H1 (cell line): ENCODE measurements at regions not wholly inside any gene's neighbourhood (a gene's known extent, or its start where the extent isn't known, plus 50 kb on each side); places are given as distances from the start of the nearest gene placed in this dataset.

Experiments
- CTCF ChIA-PET: fragments of 300-600 bp; sonication (Branson Sonifier 250); formaldehyde crosslinking; loops from one replicate; lab custom pipeline; 2021; ENCODE audit not compliant: partially characterized antibody; lab: Charles Lee
- POLR2A ChIA-PET: fragments of 300-600 bp; sonication (Branson Sonifier 250); formaldehyde crosslinking; loops from one replicate; lab custom pipeline; 2021; ENCODE audit warnings: inconsistent platforms; ENCODE audit not compliant: partially characterized antibody; lab: Charles Lee
- DNase-seq, 2 experiments: peaks; one replicate each; pipeline versions ENCODE4 v3.0.0 to v3.0.0-alpha.2; 2010 to 2022; ENCODE audit warnings: low spot score in 2 of 2, low read depth in 1 of 2, mixed read lengths in 1 of 2
- FAIRE-seq: peaks from 2 replicates; lab custom pipeline; 2011; peaks lifted over from hg19 to GRCh38; lab: Jason Lieb, UNC
- H2AFZ ChIP-seq: 2 replicates; pipeline ENCODE4 v1.8.1; 2012; ENCODE audit warnings: low read length, inconsistent platforms
- H2AK5ac ChIP-seq: 2 replicates; pipeline ENCODE4 v1.6.1; 2013; ENCODE audit warnings: low read depth, low read length
- H2BK120ac ChIP-seq: replicated peaks from 2 replicates; pipeline ENCODE3; 2013; ENCODE audit warnings: low read depth, low read length, inconsistent platforms
- H2BK12ac ChIP-seq: 2 replicates; pipeline ENCODE4 v1.6.1; 2013; ENCODE audit warnings: low read depth, low read length
- H2BK15ac ChIP-seq: 2 replicates; pipeline ENCODE4 v1.6.1; 2013; ENCODE audit warnings: low read length
- H2BK20ac ChIP-seq: 2 replicates; pipeline ENCODE4 v1.6.1; 2013; ENCODE audit warnings: low read length
- H2BK5ac ChIP-seq: 2 replicates; pipeline ENCODE4 v1.6.1; 2013; ENCODE audit warnings: low read depth, low read length
- H3K14ac ChIP-seq: 2 replicates; pipeline ENCODE4 v1.6.1; 2013; ENCODE audit warnings: inconsistent platforms; ENCODE audit not compliant: insufficient read length
- H3K18ac ChIP-seq: 2 replicates; pipeline ENCODE4 v1.6.1; 2013; ENCODE audit warnings: low read length; ENCODE audit errors: extremely low read depth
- H3K23ac ChIP-seq: 2 replicates; pipeline ENCODE4 v1.6.1; 2013; ENCODE audit warnings: inconsistent platforms; ENCODE audit not compliant: insufficient read length
- H3K23me2 ChIP-seq: 2 replicates; pipeline ENCODE4 v1.6.1; 2013; ENCODE audit warnings: low read depth, low read length
- H3K27ac ChIP-seq: 2 replicates; pipeline ENCODE4 v1.6.1; 2011; ENCODE audit warnings: low read depth, low read length, inconsistent platforms
- H3K27me3 ChIP-seq, 4 experiments: replicated peaks in 1 of 4; 1 replicate in 1 of 4; 2 replicates in 3 of 4; pipeline versions ENCODE4 v1.6.1 to v1.8.1; 2011 to 2013; ENCODE audit warnings: low read length in 3 of 4, mild to moderate bottlenecking in 3 of 4, inconsistent platforms in 2 of 4, mixed read lengths in 2 of 4, moderate library complexity in 1 of 4; ENCODE audit not compliant: control insufficient read depth in 3 of 4, insufficient read depth in 3 of 4; ENCODE audit errors: extremely low read depth in 1 of 4
- H3K36me3 ChIP-seq, 4 experiments: 2 replicates each; pipeline versions ENCODE4 v1.6.1 to v1.8.1; 2011 to 2013; ENCODE audit warnings: mild to moderate bottlenecking in 4 of 4, low read length in 3 of 4, moderate library complexity in 2 of 4, control low read depth in 1 of 4, inconsistent platforms in 1 of 4; ENCODE audit not compliant: insufficient read depth in 4 of 4, control insufficient read depth in 2 of 4
- H3K4ac ChIP-seq: replicated peaks from 2 replicates; pipeline ENCODE3; 2013; ENCODE audit warnings: low read length, low read depth, mixed read lengths, inconsistent platforms; ENCODE audit not compliant: insufficient read length
- H3K4me1 ChIP-seq, 4 experiments: replicated peaks in 1 of 4; 1 replicate in 1 of 4; 2 replicates in 3 of 4; pipeline versions ENCODE4 v1.6.1 to v1.8.1; 2011 to 2013; ENCODE audit warnings: low read length in 3 of 4, inconsistent platforms in 2 of 4, mixed read lengths in 1 of 4; ENCODE audit not compliant: insufficient read depth in 4 of 4, control insufficient read depth in 3 of 4
- H3K4me2 ChIP-seq, 2 experiments: 2 replicates each; pipeline versions ENCODE4 v1.6.1 to v1.8.1; 2011 to 2013; ENCODE audit warnings: low read depth in 2 of 2, low read length in 2 of 2, control low read depth in 1 of 2, inconsistent platforms in 1 of 2, mild to moderate bottlenecking in 1 of 2; ENCODE audit not compliant: insufficient read depth in 1 of 2
- H3K4me3 ChIP-seq, 4 experiments: fragments of 200-600, 300-600 bp in 1 of 4; sonication (generic), shearing (Covaris generic), sonication (Bioruptor Twin) in 1 of 4; 2 replicates each; pipeline versions ENCODE4 v1.5.1 to v1.8.1; 2011 to 2016; ENCODE audit warnings: low read length in 4 of 4, low read depth in 3 of 4, control low read depth in 2 of 4, inconsistent platforms in 2 of 4, mild to moderate bottlenecking in 2 of 4, mixed read lengths in 1 of 4, moderate library complexity in 1 of 4; ENCODE audit not compliant: insufficient read depth in 2 of 4; ENCODE audit errors: extremely low read depth in 1 of 4
- H3K56ac ChIP-seq: replicated peaks from 2 replicates; pipeline ENCODE3; 2013; ENCODE audit warnings: low read depth, mild to moderate bottlenecking, mixed read lengths, low read length, inconsistent platforms; ENCODE audit not compliant: insufficient read length
- H3K79me1 ChIP-seq: 2 replicates; pipeline ENCODE4 v1.6.1; 2013; ENCODE audit warnings: low read depth, low read length, control low read depth
- H3K79me2 ChIP-seq, 2 experiments: 2 replicates each; pipeline versions ENCODE4 v1.6.1 to v1.8.1; 2012 to 2013; ENCODE audit warnings: low read length in 2 of 2, mild to moderate bottlenecking in 2 of 2, inconsistent platforms in 1 of 2; ENCODE audit not compliant: insufficient read depth in 2 of 2, control insufficient read depth in 1 of 2
- H3K9ac ChIP-seq, 4 experiments: replicated peaks in 1 of 4; 1 replicate in 1 of 4; 2 replicates in 3 of 4; pipeline versions ENCODE4 v1.6.1 to v1.8.1; 2011 to 2013; ENCODE audit warnings: low read depth in 3 of 4, low read length in 3 of 4, control low read depth in 2 of 4, mild to moderate bottlenecking in 2 of 4, moderate library complexity in 2 of 4, inconsistent platforms in 1 of 4; ENCODE audit errors: extremely low read depth in 1 of 4
- H3K9me3 ChIP-seq, 2 experiments: 2 replicates each; pipeline versions ENCODE4 v1.6.1 to v1.8.1; 2012 to 2013; ENCODE audit warnings: mild to moderate bottlenecking in 2 of 2, moderate library complexity in 2 of 2, control low read depth in 1 of 2, inconsistent platforms in 1 of 2, low read depth in 1 of 2, low read length in 1 of 2, mixed read lengths in 1 of 2; ENCODE audit not compliant: insufficient read depth in 2 of 2
- H4K20me1 ChIP-seq, 2 experiments: replicated peaks in 1 of 2; 2 replicates each; pipeline versions ENCODE3 to v1.8.1; 2011 to 2013; ENCODE audit warnings: inconsistent platforms in 2 of 2, low read length in 2 of 2, mild to moderate bottlenecking in 1 of 2; ENCODE audit not compliant: insufficient read depth in 2 of 2, control insufficient read depth in 1 of 2
- H4K5ac ChIP-seq: 2 replicates; pipeline ENCODE4 v1.6.1; 2013; ENCODE audit warnings: low read length, low read depth, mixed read lengths, inconsistent platforms; ENCODE audit not compliant: insufficient read length
- H4K8ac ChIP-seq: 2 replicates; pipeline ENCODE4 v1.8.0; 2013; ENCODE audit warnings: mild to moderate bottlenecking, moderate library complexity, low read length, inconsistent platforms; ENCODE audit not compliant: insufficient read depth; ENCODE audit errors: extremely low read depth
- H4K91ac ChIP-seq: replicated peaks from 2 replicates; pipeline ENCODE3; 2013; ENCODE audit warnings: low read length, mixed read lengths, inconsistent platforms; ENCODE audit not compliant: insufficient read length
- CBX8 ChIP-seq: fragments of 300-800, 300-1000 bp; sonication (generic); IDR thresholded peaks from 2 replicates; pipeline ENCODE4 v1.7.1; 2016; ENCODE audit warnings: low read depth, low read length, borderline replicate concordance
- CHD1 ChIP-seq: IDR thresholded peaks from 2 replicates; pipeline ENCODE4 v1.6.1; 2012; ENCODE audit warnings: low read depth, low read length, improper control_type of control experiment
- CHD2 ChIP-seq: IDR thresholded peaks from 2 replicates; pipeline ENCODE4 v1.6.1; 2012; ENCODE audit warnings: low read length, improper control_type of control experiment
- CREB1 ChIP-seq: IDR thresholded peaks from 2 replicates; pipeline ENCODE4 v1.6.1; 2012; ENCODE audit warnings: inconsistent platforms
- NRF1 ChIP-seq: IDR thresholded peaks from 2 replicates; pipeline ENCODE4 v1.6.1; 2011; ENCODE audit warnings: mild to moderate bottlenecking, low read depth, low read length, improper control_type of control experiment
- SIRT6 ChIP-seq: IDR thresholded peaks from one replicate; pipeline ENCODE4 v1.7.1; 2012; ENCODE audit warnings: low read length, inconsistent platforms
- SP2 ChIP-seq: IDR thresholded peaks from 2 replicates; pipeline ENCODE4 v1.6.1; 2012; ENCODE audit warnings: mild to moderate bottlenecking, low read length, inconsistent platforms
- WGBS, 2 experiments: shearing (Covaris generic) in 1 of 2; methylation state at CpG; one replicate each; pipeline versions ENCODE4 v1.1.6 to v1.1.7; 2013 to 2015; ENCODE audit warnings: low lambda C conversion rate in 2 of 2, mixed read lengths in 2 of 2, inconsistent platforms in 1 of 2, low coverage in 1 of 2, missing lambda C conversion rate in 1 of 2; ENCODE audit not compliant: insufficient replicate concordance in 2 of 2, insufficient coverage in 1 of 2, insufficient read length in 1 of 2; ENCODE audit errors: extremely low coverage in 1 of 2, missing lambda C conversion rate in 1 of 2; 5-methylcytosine and 5-hydroxymethylcytosine counted together

GRCh38 chr13:39943711-39944110, 288.2 kb downstream of the COG6 start:
- no peak overlapping the region for H3K27ac ChIP-seq
- no peak for FAIRE-seq
- H2BK5ac ChIP-seq, result no peak overlapping the region
- H3K56ac ChIP-seq, result no peak overlapping the region
- no peaks in the 10 kb centered on the region for H3K36me3 ChIP-seq
- no peak overlapping the region for H3K4ac ChIP-seq
- peaks cover 0 to 5% (median 1%) of the 10 kb centered on the region in 4 experiments; a peak in 2 of 7 replicates for H3K4me1 ChIP-seq
- no peaks in the 10 kb centered on the region for H3K9me3 ChIP-seq
- WGBS, 2 experiments, result 53% methylated on average over 6 of the region's 6 CpGs; no CpG with 5 or more reads in 1 of the 2 experiments
- POLR2A ChIA-PET, result no interaction called here
- no peak overlapping the region for H2BK120ac ChIP-seq
- no peak overlapping the region for H2BK12ac ChIP-seq
- H4K8ac ChIP-seq, result no peak overlapping the region
- no peak overlapping the region for H3K9ac ChIP-seq
- no peak overlapping the region for H4K5ac ChIP-seq
- H2BK20ac ChIP-seq, result no peak overlapping the region
- H3K23me2 ChIP-seq, result no peaks in the 10 kb centered on the region
- no peaks in the 10 kb centered on the region for H3K27me3 ChIP-seq
- no peak overlapping the region for H3K23ac ChIP-seq
- no peak overlapping the region for H2AK5ac ChIP-seq
- H2AFZ ChIP-seq, result no peak overlapping the region
- no peak overlapping the region for H3K4me2 ChIP-seq
- no peak overlapping the region for H3K14ac ChIP-seq
- H3K79me2 ChIP-seq, result no peaks in the 10 kb centered on the region
- H3K18ac ChIP-seq, result no peak overlapping the region
- H3K4me3 ChIP-seq, result no peak overlapping the region
- no peaks in the 10 kb centered on the region for H3K79me1 ChIP-seq
- CTCF ChIA-PET, result interaction anchor here (0.7 to 5.9 kb wide), 10 partner anchors 10 to 834 kb away, joined by 3 to 55 read pairs (median 4); no protein-coding TSS in a partner anchor
- no peak overlapping the region for H4K91ac ChIP-seq
- no peak for DNase-seq
- H4K20me1 ChIP-seq, result no peaks in the 10 kb centered on the region
- no peak overlapping the region for H2BK15ac ChIP-seq
- TF ChIP-seq CREB1, result no peak
- no peak for TF ChIP-seq CBX8
- no peak for TF ChIP-seq NRF1
- TF ChIP-seq CHD1, result no peak
- TF ChIP-seq CHD2, result no peak
- TF ChIP-seq SP2, result no peak
- TF ChIP-seq SIRT6, result no peak
